H1 (cell line): ENCODE measurements at regions not wholly inside any gene's neighbourhood (a gene's known extent, or its start where the extent isn't known, plus 50 kb on each side); places are given as distances from the start of the nearest gene placed in this dataset.

Experiments
- CTCF ChIA-PET: fragments of 300-600 bp; sonication (Branson Sonifier 250); formaldehyde crosslinking; loops from one replicate; lab custom pipeline; 2021; ENCODE audit not compliant: partially characterized antibody; lab: Charles Lee
- POLR2A ChIA-PET: fragments of 300-600 bp; sonication (Branson Sonifier 250); formaldehyde crosslinking; loops from one replicate; lab custom pipeline; 2021; ENCODE audit warnings: inconsistent platforms; ENCODE audit not compliant: partially characterized antibody; lab: Charles Lee
- DNase-seq, 2 experiments: peaks; one replicate each; pipeline versions ENCODE4 v3.0.0 to v3.0.0-alpha.2; 2010 to 2022; ENCODE audit warnings: low spot score in 2 of 2, low read depth in 1 of 2, mixed read lengths in 1 of 2
- FAIRE-seq: peaks from 2 replicates; lab custom pipeline; 2011; peaks lifted over from hg19 to GRCh38; lab: Jason Lieb, UNC
- H2AFZ ChIP-seq: 2 replicates; pipeline ENCODE4 v1.8.1; 2012; ENCODE audit warnings: low read length, inconsistent platforms
- H2AK5ac ChIP-seq: 2 replicates; pipeline ENCODE4 v1.6.1; 2013; ENCODE audit warnings: low read depth, low read length
- H2BK120ac ChIP-seq: replicated peaks from 2 replicates; pipeline ENCODE3; 2013; ENCODE audit warnings: low read depth, low read length, inconsistent platforms
- H2BK12ac ChIP-seq: 2 replicates; pipeline ENCODE4 v1.6.1; 2013; ENCODE audit warnings: low read depth, low read length
- H2BK15ac ChIP-seq: 2 replicates; pipeline ENCODE4 v1.6.1; 2013; ENCODE audit warnings: low read length
- H2BK20ac ChIP-seq: 2 replicates; pipeline ENCODE4 v1.6.1; 2013; ENCODE audit warnings: low read length
- H2BK5ac ChIP-seq: 2 replicates; pipeline ENCODE4 v1.6.1; 2013; ENCODE audit warnings: low read depth, low read length
- H3K14ac ChIP-seq: 2 replicates; pipeline ENCODE4 v1.6.1; 2013; ENCODE audit warnings: inconsistent platforms; ENCODE audit not compliant: insufficient read length
- H3K18ac ChIP-seq: 2 replicates; pipeline ENCODE4 v1.6.1; 2013; ENCODE audit warnings: low read length; ENCODE audit errors: extremely low read depth
- H3K23ac ChIP-seq: 2 replicates; pipeline ENCODE4 v1.6.1; 2013; ENCODE audit warnings: inconsistent platforms; ENCODE audit not compliant: insufficient read length
- H3K23me2 ChIP-seq: 2 replicates; pipeline ENCODE4 v1.6.1; 2013; ENCODE audit warnings: low read depth, low read length
- H3K27ac ChIP-seq: 2 replicates; pipeline ENCODE4 v1.6.1; 2011; ENCODE audit warnings: low read depth, low read length, inconsistent platforms
- H3K27me3 ChIP-seq, 4 experiments: replicated peaks in 1 of 4; 1 replicate in 1 of 4; 2 replicates in 3 of 4; pipeline versions ENCODE4 v1.6.1 to v1.8.1; 2011 to 2013; ENCODE audit warnings: low read length in 3 of 4, mild to moderate bottlenecking in 3 of 4, inconsistent platforms in 2 of 4, mixed read lengths in 2 of 4, moderate library complexity in 1 of 4; ENCODE audit not compliant: control insufficient read depth in 3 of 4, insufficient read depth in 3 of 4; ENCODE audit errors: extremely low read depth in 1 of 4
- H3K36me3 ChIP-seq, 4 experiments: 2 replicates each; pipeline versions ENCODE4 v1.6.1 to v1.8.1; 2011 to 2013; ENCODE audit warnings: mild to moderate bottlenecking in 4 of 4, low read length in 3 of 4, moderate library complexity in 2 of 4, control low read depth in 1 of 4, inconsistent platforms in 1 of 4; ENCODE audit not compliant: insufficient read depth in 4 of 4, control insufficient read depth in 2 of 4
- H3K4ac ChIP-seq: replicated peaks from 2 replicates; pipeline ENCODE3; 2013; ENCODE audit warnings: low read length, low read depth, mixed read lengths, inconsistent platforms; ENCODE audit not compliant: insufficient read length
- H3K4me1 ChIP-seq, 4 experiments: replicated peaks in 1 of 4; 1 replicate in 1 of 4; 2 replicates in 3 of 4; pipeline versions ENCODE4 v1.6.1 to v1.8.1; 2011 to 2013; ENCODE audit warnings: low read length in 3 of 4, inconsistent platforms in 2 of 4, mixed read lengths in 1 of 4; ENCODE audit not compliant: insufficient read depth in 4 of 4, control insufficient read depth in 3 of 4
- H3K4me2 ChIP-seq, 2 experiments: 2 replicates each; pipeline versions ENCODE4 v1.6.1 to v1.8.1; 2011 to 2013; ENCODE audit warnings: low read depth in 2 of 2, low read length in 2 of 2, control low read depth in 1 of 2, inconsistent platforms in 1 of 2, mild to moderate bottlenecking in 1 of 2; ENCODE audit not compliant: insufficient read depth in 1 of 2
- H3K4me3 ChIP-seq, 4 experiments: fragments of 200-600, 300-600 bp in 1 of 4; sonication (generic), shearing (Covaris generic), sonication (Bioruptor Twin) in 1 of 4; 2 replicates each; pipeline versions ENCODE4 v1.5.1 to v1.8.1; 2011 to 2016; ENCODE audit warnings: low read length in 4 of 4, low read depth in 3 of 4, control low read depth in 2 of 4, inconsistent platforms in 2 of 4, mild to moderate bottlenecking in 2 of 4, mixed read lengths in 1 of 4, moderate library complexity in 1 of 4; ENCODE audit not compliant: insufficient read depth in 2 of 4; ENCODE audit errors: extremely low read depth in 1 of 4
- H3K56ac ChIP-seq: replicated peaks from 2 replicates; pipeline ENCODE3; 2013; ENCODE audit warnings: low read depth, mild to moderate bottlenecking, mixed read lengths, low read length, inconsistent platforms; ENCODE audit not compliant: insufficient read length
- H3K79me1 ChIP-seq: 2 replicates; pipeline ENCODE4 v1.6.1; 2013; ENCODE audit warnings: low read depth, low read length, control low read depth
- H3K79me2 ChIP-seq, 2 experiments: 2 replicates each; pipeline versions ENCODE4 v1.6.1 to v1.8.1; 2012 to 2013; ENCODE audit warnings: low read length in 2 of 2, mild to moderate bottlenecking in 2 of 2, inconsistent platforms in 1 of 2; ENCODE audit not compliant: insufficient read depth in 2 of 2, control insufficient read depth in 1 of 2
- H3K9ac ChIP-seq, 4 experiments: replicated peaks in 1 of 4; 1 replicate in 1 of 4; 2 replicates in 3 of 4; pipeline versions ENCODE4 v1.6.1 to v1.8.1; 2011 to 2013; ENCODE audit warnings: low read depth in 3 of 4, low read length in 3 of 4, control low read depth in 2 of 4, mild to moderate bottlenecking in 2 of 4, moderate library complexity in 2 of 4, inconsistent platforms in 1 of 4; ENCODE audit errors: extremely low read depth in 1 of 4
- H3K9me3 ChIP-seq, 2 experiments: 2 replicates each; pipeline versions ENCODE4 v1.6.1 to v1.8.1; 2012 to 2013; ENCODE audit warnings: mild to moderate bottlenecking in 2 of 2, moderate library complexity in 2 of 2, control low read depth in 1 of 2, inconsistent platforms in 1 of 2, low read depth in 1 of 2, low read length in 1 of 2, mixed read lengths in 1 of 2; ENCODE audit not compliant: insufficient read depth in 2 of 2
- H4K20me1 ChIP-seq, 2 experiments: replicated peaks in 1 of 2; 2 replicates each; pipeline versions ENCODE3 to v1.8.1; 2011 to 2013; ENCODE audit warnings: inconsistent platforms in 2 of 2, low read length in 2 of 2, mild to moderate bottlenecking in 1 of 2; ENCODE audit not compliant: insufficient read depth in 2 of 2, control insufficient read depth in 1 of 2
- H4K5ac ChIP-seq: 2 replicates; pipeline ENCODE4 v1.6.1; 2013; ENCODE audit warnings: low read length, low read depth, mixed read lengths, inconsistent platforms; ENCODE audit not compliant: insufficient read length
- H4K8ac ChIP-seq: 2 replicates; pipeline ENCODE4 v1.8.0; 2013; ENCODE audit warnings: mild to moderate bottlenecking, moderate library complexity, low read length, inconsistent platforms; ENCODE audit not compliant: insufficient read depth; ENCODE audit errors: extremely low read depth
- H4K91ac ChIP-seq: replicated peaks from 2 replicates; pipeline ENCODE3; 2013; ENCODE audit warnings: low read length, mixed read lengths, inconsistent platforms; ENCODE audit not compliant: insufficient read length
- ASH2L ChIP-seq: fragments of 200-600, 300-600 bp; sonication (generic); IDR thresholded peaks from one replicate; pipeline ENCODE4 v1.7.1; 2017; ENCODE audit warnings: low read length
- BRCA1 ChIP-seq: IDR thresholded peaks from 2 replicates; pipeline ENCODE4 v1.6.1; 2012; ENCODE audit warnings: low read depth, low read length, improper control_type of control experiment
- POU5F1 ChIP-seq: IDR thresholded peaks from 2 replicates; pipeline ENCODE4 v1.6.1; 2011; ENCODE audit warnings: low read depth, mild to moderate bottlenecking, low read length, moderate library complexity
- TEAD4 ChIP-seq: IDR thresholded peaks from 2 replicates; pipeline ENCODE4 v1.6.1; 2012; ENCODE audit warnings: low read depth, low read length, inconsistent platforms, mixed read lengths
- WGBS, 2 experiments: shearing (Covaris generic) in 1 of 2; methylation state at CpG; one replicate each; pipeline versions ENCODE4 v1.1.6 to v1.1.7; 2013 to 2015; ENCODE audit warnings: low lambda C conversion rate in 2 of 2, mixed read lengths in 2 of 2, inconsistent platforms in 1 of 2, low coverage in 1 of 2, missing lambda C conversion rate in 1 of 2; ENCODE audit not compliant: insufficient replicate concordance in 2 of 2, insufficient coverage in 1 of 2, insufficient read length in 1 of 2; ENCODE audit errors: extremely low coverage in 1 of 2, missing lambda C conversion rate in 1 of 2; 5-methylcytosine and 5-hydroxymethylcytosine counted together

- no peaks in the 10 kb centered on the region for H3K79me1 ChIP-seq
- H3K9ac ChIP-seq: no peak overlapping the region
- TF ChIP-seq TEAD4 (no peak), ASH2L (no peak), POU5F1 (no peak), BRCA1 (no peak)
- FAIRE-seq: no peak
- no peak overlapping the region for H3K14ac ChIP-seq
- no peak overlapping the region for H3K4ac ChIP-seq
- WGBS, 2 experiments: 91% methylated on average over 3 of the region's 3 CpGs; no CpG with 5 or more reads in 1 of the 2 experiments
- no peak for DNase-seq
- no peak overlapping the region for H2BK15ac ChIP-seq
- H3K4me2 ChIP-seq: no peak overlapping the region
- no peak overlapping the region for H3K56ac ChIP-seq
- no peaks in the 10 kb centered on the region for H4K20me1 ChIP-seq
- CTCF ChIA-PET: interaction anchor here (0.6 to 1.5 kb wide), 4 partner anchors 28 to 1211 kb away, joined by 3 to 5 read pairs (median 3); no protein-coding TSS in a partner anchor
- POLR2A ChIA-PET: no interaction called here
- no peak overlapping the region for H2BK5ac ChIP-seq
- no peaks in the 10 kb centered on the region for H3K23me2 ChIP-seq
- no peak overlapping the region for H2BK20ac ChIP-seq
- H3K27me3 ChIP-seq: no peaks in the 10 kb centered on the region
- no peak overlapping the region for H4K8ac ChIP-seq
- H3K4me1 ChIP-seq: no peaks in the 10 kb centered on the region
- no peak overlapping the region for H3K18ac ChIP-seq
- no peak overlapping the region for H3K27ac ChIP-seq
- H2BK12ac ChIP-seq: no peak overlapping the region
- H3K4me3 ChIP-seq: no peak overlapping the region
- no peaks in the 10 kb centered on the region for H3K36me3 ChIP-seq
- H3K9me3 ChIP-seq: no peaks in the 10 kb centered on the region
- H3K23ac ChIP-seq: no peak overlapping the region
- no peaks in the 10 kb centered on the region for H3K79me2 ChIP-seq
- no peak overlapping the region for H2AK5ac ChIP-seq
- H2AFZ ChIP-seq: no peak overlapping the region
- H2BK120ac ChIP-seq: no peak overlapping the region
- H4K91ac ChIP-seq: no peak overlapping the region
- no peak overlapping the region for H4K5ac ChIP-seq
Measured at GRCh38 chr12:97257726-97258125, 204.9 kb upstream of the RMST start.
